GM18907 (cell line): ENCODE measurements at regions not wholly inside any gene's neighbourhood (a gene's known extent, or its start where the extent isn't known, plus 50 kb on each side); places are given as distances from the start of the nearest gene placed in this dataset.

Source experiments
- ATAC-seq: cut with Tn5 transposase; IDR thresholded peaks from one replicate; pipeline ENCODE4 v1.9.1; 2021; ENCODE audit warnings: mild to moderate bottlenecking, moderate library complexity; ENCODE audit not compliant: unreplicated experiment

- no peak for ATAC-seq
These were observed 376.3 kb downstream of the PCDH20 start for GRCh38 chr13:61039302-61039701.

- ATAC-seq, result no peak
These were observed 378.9 kb downstream of the PCDH20 start for GRCh38 chr13:61036715-61037114.

GRCh38 chr13:61030445-61030844 lies 385.2 kb downstream of the PCDH20 start:
- ATAC-seq, result no peak

GRCh38 chr13:61029064-61029463 lies 386.6 kb downstream of the PCDH20 start:
- no peak for ATAC-seq

GRCh38 chr13:61024046-61024445 lies 391.6 kb downstream of the PCDH20 start:
- no peak for ATAC-seq

GRCh38 chr13:61021838-61022237 lies 393.8 kb downstream of the PCDH20 start:
- ATAC-seq, result no peak

GRCh38 chr13:61013796-61014195 lies 401.9 kb downstream of the PCDH20 start:
- ATAC-seq, result no peak

GRCh38 chr13:61010358-61010757 lies 405.3 kb downstream of the PCDH20 start:
- ATAC-seq, result no peak

GRCh38 chr13:61002686-61003085 lies 413.0 kb downstream of the PCDH20 start:
- ATAC-seq, result no peak

GRCh38 chr13:60990032-60990733 lies 425.5 kb downstream of the PCDH20 start:
- ATAC-seq, result no peak

- no peak for ATAC-seq
These were observed 429.3 kb downstream of the PCDH20 start for GRCh38 chr13:60986301-60986700.

- no peak for ATAC-seq
These were observed 434.2 kb downstream of the PCDH20 start for GRCh38 chr13:60981407-60981806.

GRCh38 chr13:60976367-60976766 lies 439.3 kb downstream of the PCDH20 start:
- no peak for ATAC-seq

- no peak for ATAC-seq
These were observed 441.4 kb downstream of the PCDH20 start for GRCh38 chr13:60974296-60974695.

GRCh38 chr13:60973529-60973928 lies 442.1 kb downstream of the PCDH20 start:
- ATAC-seq, result no peak

GRCh38 chr13:60970736-60971135 lies 444.9 kb downstream of the PCDH20 start:
- no peak for ATAC-seq

GRCh38 chr13:60969656-60970055 lies 446.0 kb downstream of the PCDH20 start:
- ATAC-seq, result no peak

- ATAC-seq, result no peak
These were observed 456.2 kb downstream of the PCDH20 start for GRCh38 chr13:60959427-60959826.

- ATAC-seq, result no peak
These were observed 457.8 kb downstream of the PCDH20 start for GRCh38 chr13:60957816-60958215.

GRCh38 chr13:60945396-60945795 lies 470.3 kb downstream of the PCDH20 start:
- ATAC-seq, result no peak

- ATAC-seq, result no peak
These were observed 470.8 kb downstream of the PCDH20 start for GRCh38 chr13:60944863-60945262.

GRCh38 chr13:60944016-60944415 lies 471.6 kb downstream of the PCDH20 start:
- ATAC-seq, result no peak

GRCh38 chr13:60936281-60936680 lies 479.4 kb downstream of the PCDH20 start:
- ATAC-seq, result no peak
